Kidney tubule cell (primary cell): ENCODE measurements at regions not wholly inside any gene's neighbourhood (a gene's known extent, or its start where the extent isn't known, plus 50 kb on each side); places are given as distances from the start of the nearest gene placed in this dataset.

Experiments used
- DNase-seq: peaks from one replicate; pipeline ENCODE4 v3.0.0-alpha.2; 2018; ENCODE audit warnings: low spot score

GRCh38 chr10:9643782-9644181, 1373.9 kb upstream of the CELF2 start:
- DNase-seq: no peak

- DNase-seq: no peak
Measured at GRCh38 chr10:9645404-9645803, 1372.3 kb upstream of the CELF2 start.

GRCh38 chr10:9645928-9646600, 1371.6 kb upstream of the CELF2 start:
- no peak for DNase-seq

GRCh38 chr10:9654261-9654660, 1363.4 kb upstream of the CELF2 start:
- DNase-seq: no peak

GRCh38 chr10:9656386-9656785, 1361.3 kb upstream of the CELF2 start:
- DNase-seq: no peak

- DNase-seq: no peak
Measured at GRCh38 chr10:9656996-9657395, 1360.7 kb upstream of the CELF2 start.

- no peak for DNase-seq
Measured at GRCh38 chr10:9657530-9657929, 1360.1 kb upstream of the CELF2 start.

- no peak for DNase-seq
Measured at GRCh38 chr10:9668411-9668810, 1349.3 kb upstream of the CELF2 start.

GRCh38 chr10:9670911-9671310, 1346.8 kb upstream of the CELF2 start:
- DNase-seq: no peak

- no peak for DNase-seq
Measured at GRCh38 chr10:9681655-9682054, 1336.0 kb upstream of the CELF2 start.

GRCh38 chr10:9682802-9683201, 1334.9 kb upstream of the CELF2 start:
- no peak for DNase-seq

- DNase-seq: no peak
Measured at GRCh38 chr10:9684186-9684585, 1333.5 kb upstream of the CELF2 start.

- no peak for DNase-seq
Measured at GRCh38 chr10:9685596-9685995, 1332.1 kb upstream of the CELF2 start.

GRCh38 chr10:9688711-9689110, 1329.0 kb upstream of the CELF2 start:
- DNase-seq: no peak

GRCh38 chr10:9707216-9707615, 1310.5 kb upstream of the CELF2 start:
- no peak for DNase-seq

GRCh38 chr10:9709849-9710248, 1307.8 kb upstream of the CELF2 start:
- DNase-seq: no peak

- no peak for DNase-seq
Measured at GRCh38 chr10:9712393-9712792, 1305.3 kb upstream of the CELF2 start.

- DNase-seq: no peak
Measured at GRCh38 chr10:9719246-9719645, 1298.4 kb upstream of the CELF2 start.

- DNase-seq: no peak
Measured at GRCh38 chr10:9733766-9734165, 1283.9 kb upstream of the CELF2 start.

- DNase-seq: no peak
Measured at GRCh38 chr10:9734218-9734617, 1283.5 kb upstream of the CELF2 start.

- DNase-seq: no peak
Measured at GRCh38 chr10:9735731-9736130, 1281.9 kb upstream of the CELF2 start.

GRCh38 chr10:9743639-9744038, 1274.0 kb upstream of the CELF2 start:
- DNase-seq: no peak

- no peak for DNase-seq
Measured at GRCh38 chr10:9745158-9745557, 1272.5 kb upstream of the CELF2 start.

GRCh38 chr10:9757176-9757575, 1260.5 kb upstream of the CELF2 start:
- DNase-seq: no peak

GRCh38 chr10:9759596-9759995, 1258.1 kb upstream of the CELF2 start:
- DNase-seq: no peak
